ENCODE measurements at regions not wholly inside any gene's neighbourhood (a gene's known extent, or its start where the extent isn't known, plus 50 kb on each side); places are given as distances from the start of the nearest gene placed in this dataset.

DNA sequence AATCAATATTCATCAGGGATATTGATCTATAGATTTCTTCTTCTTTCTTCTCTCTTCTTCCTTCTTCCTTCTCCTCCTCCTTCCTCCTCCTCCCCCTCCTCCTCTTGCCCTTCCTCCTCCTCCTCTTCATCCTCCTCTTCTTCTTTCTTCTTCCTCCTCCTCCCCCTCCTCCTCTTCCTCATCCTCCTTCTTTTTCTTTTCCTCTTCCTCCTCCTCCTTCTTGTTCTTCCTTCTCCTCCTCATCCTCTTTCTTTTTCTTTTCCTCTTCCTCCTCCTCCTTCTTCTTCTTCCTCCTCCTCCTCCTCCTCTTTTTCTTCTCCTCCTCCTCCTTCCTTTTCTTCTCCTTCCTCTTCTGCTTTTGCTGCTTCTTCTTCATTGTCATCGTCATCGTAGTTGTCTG lies 52.4 kb upstream of the SERINC1 start:
- no peak for DNase-seq

DNA sequence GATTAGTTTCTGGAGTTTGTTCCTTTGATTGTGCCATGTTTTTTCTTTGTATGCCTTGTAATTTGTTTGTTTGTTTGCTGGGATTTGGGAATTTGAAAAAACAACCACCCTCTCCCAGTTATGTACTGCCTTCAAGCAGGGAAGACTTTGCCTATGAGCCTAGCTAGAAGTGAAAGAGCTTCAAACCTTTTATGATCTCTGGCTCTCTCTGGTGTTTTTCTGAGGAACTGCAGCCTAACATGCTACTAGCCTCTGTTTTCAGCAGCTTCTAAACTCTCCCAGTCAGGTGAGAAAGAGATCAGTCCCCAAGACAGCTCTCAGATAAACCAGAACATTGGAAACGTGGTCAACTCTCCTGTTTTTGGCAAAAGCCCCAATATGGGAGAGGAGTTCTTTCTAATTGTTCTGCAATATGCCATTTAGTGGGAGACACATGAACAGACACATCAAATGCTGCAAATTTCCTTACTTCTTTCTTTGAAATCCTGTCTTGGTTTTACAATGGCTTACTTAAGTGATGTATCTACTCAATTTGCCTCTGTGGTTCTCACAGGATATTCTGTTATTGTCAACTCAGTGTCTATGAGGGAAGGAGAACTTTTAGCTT lies 58.9 kb upstream of the SERINC1 start:
- peak; percentile 61 to 71 for DNase-seq

GRCh38 chr6:122548281-122548680 lies 61.9 kb upstream of the PKIB start:
- no peak for DNase-seq

DNA sequence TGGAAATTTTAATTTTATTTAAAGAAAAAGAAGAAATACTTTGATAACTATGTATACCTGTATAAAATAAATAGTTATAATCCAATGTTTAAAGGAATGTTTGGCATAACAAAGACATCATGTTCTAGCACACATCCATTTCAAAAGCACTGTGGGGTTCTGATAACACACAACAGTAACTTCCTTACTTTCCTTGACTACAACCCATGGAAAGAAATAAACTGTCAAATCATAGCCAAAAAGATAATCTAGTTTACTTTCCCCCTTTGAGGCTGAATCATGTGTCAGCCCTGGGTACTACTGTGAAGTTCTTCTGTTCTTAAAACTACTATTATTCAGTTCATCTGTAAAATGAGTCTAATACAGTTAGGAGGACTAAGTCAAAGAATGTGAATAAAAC lies 61.4 kb upstream of the PKIB start:
- no peak for DNase-seq

- DNase-seq, result no peak
These were observed 56.5 kb upstream of the PKIB start for GRCh38 chr6:122553697-122554096.

DNA sequence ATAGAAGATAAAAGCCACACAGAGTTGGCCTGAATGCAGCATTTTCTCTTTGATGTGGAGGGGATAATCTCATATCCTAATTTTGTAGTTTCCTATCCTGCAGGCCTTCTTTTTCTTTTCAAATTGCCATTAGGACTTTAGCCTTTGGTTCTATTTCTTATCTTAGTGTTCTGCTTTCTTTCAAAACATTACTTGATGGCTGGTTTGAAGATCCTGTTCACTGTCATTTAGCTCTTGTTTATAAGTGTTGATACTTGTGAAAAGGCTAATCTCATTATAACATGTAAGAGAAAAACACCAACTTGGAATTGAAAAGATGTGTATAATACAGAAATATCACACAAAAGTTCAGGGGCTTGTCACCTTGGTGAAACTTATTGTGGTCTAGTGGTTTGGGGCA lies 54.6 kb upstream of the PKIB start:
- DNase-seq, result no peak

GRCh38 chr6:122558080-122558479 lies 52.1 kb upstream of the PKIB start:
- DNase-seq, result no peak
